ENCODE measurements at regions not wholly inside any gene's neighbourhood (a gene's known extent, or its start where the extent isn't known, plus 50 kb on each side); places are given as distances from the start of the nearest gene placed in this dataset.
"Not testable (repeated sequence)": the region's sequence is repeated elsewhere in the genome, so short reads cannot be mapped to it uniquely, and the experiment has no call there.

DNA sequence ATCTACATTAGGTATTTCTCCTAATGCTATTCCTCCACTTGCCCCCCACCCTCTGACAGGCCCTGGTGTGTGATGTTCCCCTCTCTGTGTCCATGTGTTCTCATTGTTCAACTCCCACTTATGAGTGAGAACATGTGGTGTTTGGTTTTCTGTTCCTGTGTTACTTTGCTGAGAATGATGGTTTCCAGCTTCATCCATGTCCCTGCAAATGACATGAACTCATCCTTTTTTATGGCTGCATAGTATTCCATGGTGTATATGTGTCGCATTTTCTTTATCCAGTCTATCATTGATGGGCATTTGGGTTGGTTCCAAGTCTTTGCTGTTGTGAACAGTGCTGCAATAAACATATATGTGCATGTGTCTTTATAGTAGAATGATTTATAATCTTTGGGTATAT lies 50.6 kb upstream of the GRHL3 start:
- not testable (repeated sequence) for H3K4me1 ChIP-seq; H3K36me3 ChIP-seq; DNase-seq (ENCODE audit: low spot score in 2 of 2); H3K27ac ChIP-seq; H3K27me3 ChIP-seq; H3K4me3 ChIP-seq; H3K9me3 ChIP-seq
- WGBS = 96% methylated on average over 1 of the region's 1 CpG

DNA sequence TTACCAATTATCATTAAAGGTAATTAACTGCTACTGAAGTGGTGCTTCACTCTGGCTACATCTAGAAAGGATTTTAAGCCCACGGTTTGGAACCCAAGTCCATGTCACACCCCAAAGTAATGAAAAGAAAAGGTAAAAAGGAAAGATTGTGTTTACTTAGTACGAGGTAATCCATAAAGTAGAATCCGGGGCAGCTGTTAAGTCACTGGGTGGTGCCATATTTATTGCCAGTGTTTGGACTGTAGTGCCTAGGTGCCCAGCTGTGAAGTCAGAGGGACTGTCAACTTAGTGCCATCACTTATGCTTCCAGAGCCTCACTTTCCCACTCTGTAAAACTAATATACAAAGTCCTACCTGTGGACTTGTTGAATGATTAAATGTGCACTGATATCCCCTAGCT lies 52.2 kb upstream of the GRHL3 start:
- Histone ChIP-seq H3K36me3 (no peaks in the 10 kb centered on the region), H3K4me3 (no peak overlapping the region), H3K27ac (no peak overlapping the region), H3K9me3 (no peaks in the 10 kb centered on the region), H3K27me3 (no peaks in the 10 kb centered on the region), H3K4me1 (peaks cover 3% of the 10 kb centered on the region)
- no peak for DNase-seq (ENCODE audit: low spot score in 2 of 2)
- WGBS = 83% methylated on average over 2 of the region's 3 CpGs
- TF ChIP-seq, protein P1, sequence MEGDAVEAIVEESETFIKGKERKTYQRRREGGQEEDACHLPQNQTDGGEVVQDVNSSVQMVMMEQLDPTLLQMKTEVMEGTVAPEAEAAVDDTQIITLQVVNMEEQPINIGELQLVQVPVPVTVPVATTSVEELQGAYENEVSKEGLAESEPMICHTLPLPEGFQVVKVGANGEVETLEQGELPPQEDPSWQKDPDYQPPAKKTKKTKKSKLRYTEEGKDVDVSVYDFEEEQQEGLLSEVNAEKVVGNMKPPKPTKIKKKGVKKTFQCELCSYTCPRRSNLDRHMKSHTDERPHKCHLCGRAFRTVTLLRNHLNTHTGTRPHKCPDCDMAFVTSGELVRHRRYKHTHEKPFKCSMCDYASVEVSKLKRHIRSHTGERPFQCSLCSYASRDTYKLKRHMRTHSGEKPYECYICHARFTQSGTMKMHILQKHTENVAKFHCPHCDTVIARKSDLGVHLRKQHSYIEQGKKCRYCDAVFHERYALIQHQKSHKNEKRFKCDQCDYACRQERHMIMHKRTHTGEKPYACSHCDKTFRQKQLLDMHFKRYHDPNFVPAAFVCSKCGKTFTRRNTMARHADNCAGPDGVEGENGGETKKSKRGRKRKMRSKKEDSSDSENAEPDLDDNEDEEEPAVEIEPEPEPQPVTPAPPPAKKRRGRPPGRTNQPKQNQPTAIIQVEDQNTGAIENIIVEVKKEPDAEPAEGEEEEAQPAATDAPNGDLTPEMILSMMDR (IDR thresholded peaks at IDR 0.05) = no peak
- TF ChIP-seq EP300 (IDR thresholded peaks at IDR 0.05) (no peak), POLR2AphosphoS5 (IDR thresholded peaks at IDR 0.05) (no peak), POLR2A (IDR thresholded peaks at IDR 0.05) (no peak)

DNA sequence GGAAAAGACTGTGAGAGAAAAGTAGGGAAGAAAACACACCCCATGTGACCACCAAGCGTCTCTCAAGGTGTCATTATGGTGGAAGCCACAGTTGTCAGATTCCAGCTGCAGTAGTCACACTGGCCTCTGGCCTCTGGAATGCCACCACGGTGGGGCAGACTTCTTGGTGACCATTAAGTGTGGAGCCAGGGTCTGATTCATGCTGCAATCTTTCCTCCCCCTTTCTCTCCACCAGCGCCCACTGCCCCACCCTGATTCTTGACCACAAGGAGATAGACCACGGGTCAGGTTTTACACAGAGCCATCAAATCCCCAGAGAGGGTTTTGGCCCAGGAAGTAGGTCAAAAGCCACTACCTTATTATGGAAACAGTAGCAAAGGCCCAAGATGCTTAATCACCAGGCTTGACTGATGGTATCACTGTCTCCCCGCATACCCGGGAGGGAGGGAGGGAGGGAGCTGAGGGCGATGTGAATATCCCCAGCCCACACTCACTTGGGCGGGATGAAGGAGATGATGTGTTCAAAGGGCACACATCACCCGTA lies 52.7 kb upstream of the GRHL3 start:
- no peaks in the 10 kb centered on the region for H3K27me3 ChIP-seq
- WGBS = 59% methylated on average over 9 of the region's 9 CpGs
- peaks cover 3% of the 10 kb centered on the region for H3K4me1 ChIP-seq
- H3K27ac ChIP-seq = no peak overlapping the region
- no peak overlapping the region for H3K4me3 ChIP-seq
- no peak for DNase-seq (ENCODE audit: low spot score in 2 of 2)
- no peaks in the 10 kb centered on the region for H3K9me3 ChIP-seq
- no peak for TF ChIP-seq EP300 (IDR thresholded peaks at IDR 0.05)
- TF ChIP-seq POLR2A (IDR thresholded peaks at IDR 0.05) = no peak
- TF ChIP-seq, protein P1 (IDR thresholded peaks at IDR 0.05) = no peak
- TF ChIP-seq POLR2AphosphoS5 (IDR thresholded peaks at IDR 0.05) = no peak
- H3K36me3 ChIP-seq = no peaks in the 10 kb centered on the region

DNA sequence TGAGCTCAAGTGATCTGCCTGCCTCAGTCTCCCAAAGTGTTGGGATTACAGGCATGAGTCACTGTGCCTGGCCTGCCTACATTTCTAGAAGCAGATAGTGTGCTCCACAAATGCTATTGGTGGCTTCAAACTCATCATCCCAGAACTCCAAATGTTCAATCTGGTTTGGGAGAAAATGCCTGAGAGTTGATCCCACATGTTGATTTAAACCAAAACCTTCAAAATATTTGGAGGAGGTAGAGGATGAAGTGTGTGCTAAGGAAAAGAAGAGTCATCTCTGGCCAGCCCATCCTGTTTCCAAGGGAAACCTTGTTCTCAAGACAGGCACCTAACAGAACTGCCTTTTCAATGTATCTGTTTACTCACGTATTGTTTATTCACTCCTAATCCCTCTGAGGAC lies 55.4 kb upstream of the GRHL3 start:
- TF ChIP-seq POLR2A (IDR thresholded peaks at IDR 0.05) (no peak), EP300 (IDR thresholded peaks at IDR 0.05) (no peak), POLR2AphosphoS5 (IDR thresholded peaks at IDR 0.05) (no peak)
- TF ChIP-seq, protein P1 (IDR thresholded peaks at IDR 0.05) = no peak
- no peak overlapping the region for H3K27ac ChIP-seq
- no peak for DNase-seq (ENCODE audit: low spot score in 2 of 2)
- H3K9me3 ChIP-seq = no peaks in the 10 kb centered on the region
- no peaks in the 10 kb centered on the region for H3K36me3 ChIP-seq
- 91% methylated on average over 1 of the region's 1 CpG for WGBS
- H3K4me1 ChIP-seq = peaks cover 3% of the 10 kb centered on the region
- no peak overlapping the region for H3K4me3 ChIP-seq
- no peaks in the 10 kb centered on the region for H3K27me3 ChIP-seq

DNA sequence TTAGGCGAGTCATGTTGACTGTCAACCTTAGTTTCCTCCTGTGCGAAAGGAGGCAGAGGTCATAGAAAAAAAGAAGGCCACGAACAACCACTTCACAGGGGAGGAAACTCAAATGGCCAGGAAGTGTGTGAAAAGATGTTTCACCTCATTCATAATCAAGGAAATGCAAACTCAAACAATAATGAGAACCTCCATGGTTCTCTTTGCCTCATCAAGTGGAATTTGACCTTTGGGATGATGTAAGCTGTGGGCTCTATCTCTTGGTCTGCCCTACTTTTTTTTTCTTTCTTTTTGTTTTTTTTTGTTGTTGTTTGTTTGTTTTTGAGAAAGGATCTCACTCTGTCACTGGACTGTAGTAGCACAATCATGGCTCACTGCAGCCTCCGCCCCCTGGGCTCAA lies 55.9 kb upstream of the GRHL3 start:
- no peak for DNase-seq (ENCODE audit: low spot score in 2 of 2)
- H3K27me3 ChIP-seq = no peaks in the 10 kb centered on the region
- H3K27ac ChIP-seq = no peak overlapping the region
- H3K36me3 ChIP-seq = no peaks in the 10 kb centered on the region
- H3K9me3 ChIP-seq = no peaks in the 10 kb centered on the region
- WGBS = 86% methylated on average over 4 of the region's 4 CpGs
- H3K4me1 ChIP-seq = peaks cover 3% of the 10 kb centered on the region
- TF ChIP-seq, protein P1 (IDR thresholded peaks at IDR 0.05) = no peak
- no peak for TF ChIP-seq POLR2A (IDR thresholded peaks at IDR 0.05)
- TF ChIP-seq EP300 (IDR thresholded peaks at IDR 0.05) = no peak
- TF ChIP-seq POLR2AphosphoS5 (IDR thresholded peaks at IDR 0.05) = no peak
- H3K4me3 ChIP-seq = no peak overlapping the region

DNA sequence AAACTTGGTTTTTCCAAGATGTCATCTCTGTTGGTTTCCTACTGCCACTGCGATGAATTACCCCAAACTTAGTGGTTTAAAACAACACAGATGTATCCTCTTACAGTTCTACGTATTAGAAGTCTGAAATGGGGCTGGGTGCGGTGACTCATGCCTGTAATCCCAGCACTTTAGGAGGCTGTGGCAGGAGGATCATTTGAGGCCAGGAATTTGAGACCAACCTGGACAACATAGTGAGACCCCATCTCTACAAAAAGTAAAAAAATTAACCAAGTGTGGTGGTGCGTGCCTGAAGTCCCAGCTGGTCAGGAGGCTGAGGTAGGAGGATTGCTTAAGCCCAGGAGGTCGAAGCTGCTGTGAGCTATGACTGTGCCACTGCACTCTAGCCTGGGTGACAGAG lies 57.2 kb upstream of the GRHL3 start:
- Histone ChIP-seq H3K4me3 (no peak overlapping the region), H3K9me3 (no peaks in the 10 kb centered on the region), H3K36me3 (no peaks in the 10 kb centered on the region), H3K4me1 (peaks cover 3% of the 10 kb centered on the region), H3K27me3 (no peaks in the 10 kb centered on the region), H3K27ac (no peak overlapping the region)
- WGBS = 84% methylated on average over 5 of the region's 5 CpGs
- no peak for DNase-seq (ENCODE audit: low spot score in 2 of 2)
- TF ChIP-seq POLR2A (IDR thresholded peaks at IDR 0.05) = no peak
- TF ChIP-seq, protein P1 (IDR thresholded peaks at IDR 0.05) = no peak
- TF ChIP-seq EP300 (IDR thresholded peaks at IDR 0.05) = no peak
- no peak for TF ChIP-seq POLR2AphosphoS5 (IDR thresholded peaks at IDR 0.05)
